ENCODE measurements at regions not wholly inside any gene's neighbourhood (a gene's known extent, or its start where the extent isn't known, plus 50 kb on each side); places are given as distances from the start of the nearest gene placed in this dataset.

GRCh38 chr20:60804918-60805630 is 447.0 kb upstream of the CDH4 start:
- TF ChIP-seq CTCF (conservative IDR thresholded peaks at IDR 0.05) (no peak), ZFX (IDR thresholded peaks at IDR 0.05) (no peak)
